ENCODE measurements at regions not wholly inside any gene's neighbourhood (a gene's known extent, or its start where the extent isn't known, plus 50 kb on each side); places are given as distances from the start of the nearest gene placed in this dataset.

- Histone ChIP-seq H3K4me2 (ENCODE audit: control insufficient read depth, extremely low read depth, insufficient read depth, low read depth, low read length) (no peak overlapping the region), H3K4me3 (ENCODE audit: control insufficient read depth in 2 of 3, extremely low read depth in 1 of 3, insufficient read depth in 2 of 3, low read depth in 1 of 3, low read length in 3 of 3) (no peak overlapping the region), H3K27ac (ENCODE audit: control insufficient read depth, insufficient read depth, low read length) (no peak overlapping the region), H2AFZ (ENCODE audit: control insufficient read depth, low read length) (no peak overlapping the region), H3K9me3 (ENCODE audit: control insufficient read depth, low read depth, low read length) (no peaks in the 10 kb centered on the region), H4K20me1 (ENCODE audit: control insufficient read depth, extremely low read depth, insufficient read depth, low read length) (no peaks in the 10 kb centered on the region), H3K4me1 (ENCODE audit: control insufficient read depth, extremely low read depth, insufficient read depth, low read length) (peaks cover 13% of the 10 kb centered on the region), H3K9me1 (ENCODE audit: control insufficient read depth, extremely low read depth, insufficient read depth, low read length) (no peaks in the 10 kb centered on the region), H3K79me2 (ENCODE audit: control insufficient read depth, insufficient read depth, low read length) (no peaks in the 10 kb centered on the region), H3K27me3 (ENCODE audit: control insufficient read depth, extremely low read depth, insufficient read depth, low read length) (no peaks in the 10 kb centered on the region), H3K9ac (ENCODE audit: control insufficient read depth, extremely low read depth, insufficient read depth, low read length) (no peak overlapping the region), H3K36me3 (ENCODE audit: control insufficient read depth in 2 of 2, extremely low read depth in 1 of 2, insufficient read depth in 2 of 2, low read length in 2 of 2) (no peaks in the 10 kb centered on the region)
- no peak for DNase-seq (ENCODE audit: low read depth, low spot score)
- FAIRE-seq, result no peak
- no peak for TF ChIP-seq EZH2 (IDR thresholded peaks at IDR 0.05; ENCODE audit: low read length)
- TF ChIP-seq CTCF (optimal IDR thresholded peaks at IDR 0.05 in 1 of 3, IDR thresholded peaks at IDR 0.05 in 1 of 3, conservative IDR thresholded peaks at IDR 0.05 in 1 of 3; ENCODE audit: extremely low read depth in 1 of 3, insufficient read depth in 2 of 3, low read length in 3 of 3), result no peak
- dilution Hi-C loops (cut with MboI; ENCODE audit: extremely low pct_ligation_motif_present, low sequenced_read_pairs), result no loop called here
Observed at GRCh38 chr6:119610265-119610664, 260.7 kb upstream of the MAN1A1 start.

GRCh38 chr6:119609865-119610264, 260.3 kb upstream of the MAN1A1 start:
- no peak overlapping the region for H2AFZ ChIP-seq (ENCODE audit: control insufficient read depth, low read length)
- DNase-seq (ENCODE audit: low read depth, low spot score), result no peak
- no peak for FAIRE-seq

More at GRCh38 chr6:119609865-119610264, 260.3 kb upstream of the MAN1A1 start:
- no peak overlapping the region for H3K9ac ChIP-seq (ENCODE audit: control insufficient read depth, extremely low read depth, insufficient read depth, low read length)
- no peak overlapping the region for H3K27ac ChIP-seq (ENCODE audit: control insufficient read depth, insufficient read depth, low read length)
- peaks cover 13% of the 10 kb centered on the region for H3K4me1 ChIP-seq (ENCODE audit: control insufficient read depth, extremely low read depth, insufficient read depth, low read length)
- dilution Hi-C loops (cut with MboI; ENCODE audit: extremely low pct_ligation_motif_present, low sequenced_read_pairs), result no loop called here
- H3K9me1 ChIP-seq (ENCODE audit: control insufficient read depth, extremely low read depth, insufficient read depth, low read length), result no peaks in the 10 kb centered on the region
- no peaks in the 10 kb centered on the region for H3K27me3 ChIP-seq (ENCODE audit: control insufficient read depth, extremely low read depth, insufficient read depth, low read length)
- no peaks in the 10 kb centered on the region for H3K36me3 ChIP-seq (ENCODE audit: control insufficient read depth in 2 of 2, extremely low read depth in 1 of 2, insufficient read depth in 2 of 2, low read length in 2 of 2)
- no peak overlapping the region for H3K4me2 ChIP-seq (ENCODE audit: control insufficient read depth, extremely low read depth, insufficient read depth, low read depth, low read length)
- no peaks in the 10 kb centered on the region for H3K9me3 ChIP-seq (ENCODE audit: control insufficient read depth, low read depth, low read length)
- TF ChIP-seq CTCF (optimal IDR thresholded peaks at IDR 0.05 in 1 of 3, IDR thresholded peaks at IDR 0.05 in 1 of 3, conservative IDR thresholded peaks at IDR 0.05 in 1 of 3; ENCODE audit: extremely low read depth in 1 of 3, insufficient read depth in 2 of 3, low read length in 3 of 3) (no peak), EZH2 (IDR thresholded peaks at IDR 0.05; ENCODE audit: low read length) (no peak)
- H3K4me3 ChIP-seq (ENCODE audit: control insufficient read depth in 2 of 3, extremely low read depth in 1 of 3, insufficient read depth in 2 of 3, low read depth in 1 of 3, low read length in 3 of 3), result no peak overlapping the region
- no peaks in the 10 kb centered on the region for H4K20me1 ChIP-seq (ENCODE audit: control insufficient read depth, extremely low read depth, insufficient read depth, low read length)
- H3K79me2 ChIP-seq (ENCODE audit: control insufficient read depth, insufficient read depth, low read length), result no peaks in the 10 kb centered on the region

Measured in keratinocyte (primary cell).